Stomach (tissue), 8 donors: ENCODE measurements at regions not wholly inside any gene's neighbourhood (a gene's known extent, or its start where the extent isn't known, plus 50 kb on each side); places are given as distances from the start of the nearest gene placed in this dataset.

Experiments
- DNase-seq, 2 donors: peaks; one replicate each; pipeline versions ENCODE4 v3.0.0 to v3.0.0-alpha.2; 2013 to 2019
- H3K27ac ChIP-seq, 5 donors: fragments of 200-600 bp in 4 of 5; sonication (generic) in 4 of 5; one replicate each; pipeline ENCODE4 v1.5.1; 2013 to 2019; ENCODE audit warnings: mild to moderate bottlenecking in 1 of 5, moderate library complexity in 1 of 5
- H3K27me3 ChIP-seq, 3 donors: fragments of 200-600 bp; sonication (generic); one replicate each; pipeline ENCODE4 v1.5.1; 2017 to 2019; ENCODE audit warnings: mixed run types in 1 of 3
- H3K36me3 ChIP-seq, 4 donors: fragments of 200-600 bp; sonication (generic); 1 replicate in 3 of 4; 2 replicates in 1 of 4; pipeline ENCODE4 v1.5.1; 2016 to 2019
- H3K4me1 ChIP-seq, 4 donors: fragments of 200-600 bp; sonication (generic); one replicate each; pipeline ENCODE4 v1.5.1; 2016 to 2019
- H3K4me3 ChIP-seq, 4 donors: fragments of 200-600 bp; sonication (generic) in 3 of 4; one replicate each; pipeline ENCODE4 v1.5.1; 2016 to 2019; ENCODE audit warnings: mild to moderate bottlenecking in 1 of 4
- H3K9me3 ChIP-seq, 4 donors: fragments of 200-600 bp; sonication (generic); one replicate each; pipeline ENCODE4 v1.5.1; 2016 to 2019
- EP300 ChIP-seq: sonication (generic); formaldehyde crosslinking; IDR thresholded peaks from one replicate; pipeline ENCODE4 v1.6.1; 2017; ENCODE audit warnings: antibody characterized with exemption
- POLR2A ChIP-seq, 4 donors: fragments of 450-650 bp; IDR thresholded peaks; one replicate each; pipeline ENCODE4 v1.6.1; 2016; ENCODE audit warnings: antibody characterized with exemption in 4 of 4, control low read depth in 2 of 4, mild to moderate bottlenecking in 1 of 4, moderate library complexity in 1 of 4
- POLR2AphosphoS5 ChIP-seq, 3 donors: sonication (generic); formaldehyde crosslinking; IDR thresholded peaks; one replicate each; pipeline ENCODE4 v1.6.1; 2016; ENCODE audit warnings: antibody characterized with exemption in 3 of 3
- WGBS, 5 donors: extraction: QIAGEN DNeasy Blood & Tissue Kit in 3 of 5; methylation state at CpG; one replicate each; pipeline versions ENCODE4 v1.1.5 to v1.1.7; 2013 to 2018; 5-methylcytosine and 5-hydroxymethylcytosine counted together
- intact Hi-C: fragments of 100-400 bp; cut with DNase I; formaldehyde crosslinking; loops from one replicate; pipeline ENCODE4 v1.15.1; 2023; ENCODE audit warnings: low total_unique reads
- TF ChIP-seq, protein P1 (sequence below), 7 experiments: fragments of 450-650 bp in 4 of 7; fragments of 200-600 bp in 3 of 7; sonication (generic) in 3 of 7; IDR thresholded peaks; one replicate each; pipeline ENCODE4 v1.5.1; 2016 to 2019; ENCODE audit warnings: antibody characterized with exemption in 7 of 7, control low read depth in 2 of 7, mild to moderate bottlenecking in 1 of 7
- donor health status: healthy with polysubstance abuse.
- donor health status: Bipolar disorder and iron deficiency.
- donor health status: healthy.

- intact Hi-C loops: no loop called here
- 35 to 64% (median 48%) methylated on average over 2 of the region's 2 CpGs for WGBS, 5 donors
These were observed 426.1 kb downstream of the MID1IP1 start for GRCh38 chrX:39227371-39227770.

DNA sequence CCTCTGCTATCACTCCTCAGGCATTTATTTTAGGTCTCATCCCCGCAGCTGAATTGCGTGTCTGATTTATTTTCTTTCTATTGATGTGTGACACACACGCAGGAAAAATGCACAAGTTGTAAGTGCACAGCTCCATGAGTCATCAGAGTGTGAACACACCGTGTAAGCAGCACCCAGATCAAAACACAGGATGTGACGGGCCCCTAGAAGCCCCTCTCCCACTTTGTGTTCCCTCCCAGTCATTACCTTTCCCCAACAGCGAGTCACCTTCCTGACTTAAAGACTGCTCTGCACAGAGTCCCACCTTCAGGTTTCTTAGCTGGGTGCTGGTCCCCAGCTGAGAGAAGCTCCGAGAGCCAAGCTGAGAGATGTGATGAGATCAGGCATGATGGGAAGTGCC, 436.7 kb downstream of the MID1IP1 start:
- intact Hi-C loops: no loop called here

More at GRCh38 chrX:39227371-39227770, 426.1 kb downstream of the MID1IP1 start:
- no peaks in the 10 kb centered on the region for H3K36me3 ChIP-seq
- H3K27ac ChIP-seq: no peak overlapping the region
- no peaks in the 10 kb centered on the region for H3K4me1 ChIP-seq
- no peaks in the 10 kb centered on the region for H3K27me3 ChIP-seq
- no peak overlapping the region for H3K4me3 ChIP-seq
- no peaks in the 10 kb centered on the region for H3K9me3 ChIP-seq
- TF ChIP-seq, protein P1, sequence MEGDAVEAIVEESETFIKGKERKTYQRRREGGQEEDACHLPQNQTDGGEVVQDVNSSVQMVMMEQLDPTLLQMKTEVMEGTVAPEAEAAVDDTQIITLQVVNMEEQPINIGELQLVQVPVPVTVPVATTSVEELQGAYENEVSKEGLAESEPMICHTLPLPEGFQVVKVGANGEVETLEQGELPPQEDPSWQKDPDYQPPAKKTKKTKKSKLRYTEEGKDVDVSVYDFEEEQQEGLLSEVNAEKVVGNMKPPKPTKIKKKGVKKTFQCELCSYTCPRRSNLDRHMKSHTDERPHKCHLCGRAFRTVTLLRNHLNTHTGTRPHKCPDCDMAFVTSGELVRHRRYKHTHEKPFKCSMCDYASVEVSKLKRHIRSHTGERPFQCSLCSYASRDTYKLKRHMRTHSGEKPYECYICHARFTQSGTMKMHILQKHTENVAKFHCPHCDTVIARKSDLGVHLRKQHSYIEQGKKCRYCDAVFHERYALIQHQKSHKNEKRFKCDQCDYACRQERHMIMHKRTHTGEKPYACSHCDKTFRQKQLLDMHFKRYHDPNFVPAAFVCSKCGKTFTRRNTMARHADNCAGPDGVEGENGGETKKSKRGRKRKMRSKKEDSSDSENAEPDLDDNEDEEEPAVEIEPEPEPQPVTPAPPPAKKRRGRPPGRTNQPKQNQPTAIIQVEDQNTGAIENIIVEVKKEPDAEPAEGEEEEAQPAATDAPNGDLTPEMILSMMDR (IDR thresholded peaks at IDR 0.05): no peak
- TF ChIP-seq POLR2A (IDR thresholded peaks at IDR 0.05) (no peak), POLR2AphosphoS5 (IDR thresholded peaks at IDR 0.05) (no peak), EP300 (no peak)
- no peak for DNase-seq

DNA sequence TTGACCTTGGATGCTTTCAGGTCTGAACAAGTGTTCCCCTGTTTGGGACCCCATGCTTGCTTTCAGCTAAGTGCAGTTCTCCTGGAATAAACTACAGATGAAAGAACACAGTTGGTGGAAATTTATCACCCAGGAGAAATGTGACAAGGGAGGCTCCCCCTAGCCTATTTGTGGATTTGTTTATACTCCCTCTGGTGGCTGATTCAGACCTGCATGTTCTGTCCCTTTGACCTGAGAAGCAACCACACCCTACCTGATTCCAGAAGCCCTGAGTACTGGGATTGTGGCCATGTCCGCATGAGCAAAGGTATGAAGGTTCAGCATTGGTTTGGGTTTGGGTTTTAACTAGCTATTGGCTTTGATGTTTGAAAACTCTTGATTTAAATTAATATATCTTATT, 440.9 kb downstream of the MID1IP1 start:
- no peaks in the 10 kb centered on the region for H3K36me3 ChIP-seq
- no peak overlapping the region for H3K27ac ChIP-seq
- intact Hi-C loops: no loop called here
- peak; percentile 31 to 78 for DNase-seq
- no peaks in the 10 kb centered on the region for H3K27me3 ChIP-seq
- H3K9me3 ChIP-seq: no peaks in the 10 kb centered on the region
- TF ChIP-seq, protein P1 (IDR thresholded peaks at IDR 0.05): peak in 4 of 7 experiments; percentile 23 to 47 (median 28)
- no peak for TF ChIP-seq EP300
- no peaks in the 10 kb centered on the region for H3K4me1 ChIP-seq
- no peak overlapping the region for H3K4me3 ChIP-seq
- 40 to 78% (median 52%) methylated on average over 1 of the region's 1 CpG for WGBS, 5 donors

More for the DNA sequence above, 436.7 kb downstream of the MID1IP1 start:
- 73 to 93% (median 84%) methylated on average over 7 of the region's 7 CpGs for WGBS, 5 donors
- Histone ChIP-seq H3K27me3 (no peaks in the 10 kb centered on the region), H3K4me1 (no peaks in the 10 kb centered on the region), H3K4me3 (no peak overlapping the region), H3K9me3 (no peaks in the 10 kb centered on the region), H3K27ac (no peak overlapping the region), H3K36me3 (no peaks in the 10 kb centered on the region)
- no peak for TF ChIP-seq POLR2AphosphoS5 (IDR thresholded peaks at IDR 0.05)
- TF ChIP-seq POLR2A (IDR thresholded peaks at IDR 0.05): no peak
- no peak for TF ChIP-seq EP300
- DNase-seq: no peak

- peak in 1 of 2 donors; percentile 11 for DNase-seq
- no peaks in the 10 kb centered on the region for H3K27me3 ChIP-seq
- no peak for TF ChIP-seq POLR2A (IDR thresholded peaks at IDR 0.05)
- no peak for TF ChIP-seq POLR2AphosphoS5 (IDR thresholded peaks at IDR 0.05)
- no peak for TF ChIP-seq EP300
- TF ChIP-seq, protein P1 (IDR thresholded peaks at IDR 0.05): no peak
- H3K27ac ChIP-seq: no peak overlapping the region
- no peaks in the 10 kb centered on the region for H3K4me1 ChIP-seq
- WGBS, 5 donors: 54 to 94% (median 80%) methylated on average over 1 of the region's 1 CpG
- H3K4me3 ChIP-seq: no peak overlapping the region
- intact Hi-C loops: no loop called here
- H3K36me3 ChIP-seq: no peaks in the 10 kb centered on the region
- no peaks in the 10 kb centered on the region for H3K9me3 ChIP-seq
These were observed 442.9 kb downstream of the MID1IP1 start for GRCh38 chrX:39244147-39244546.

DNA sequence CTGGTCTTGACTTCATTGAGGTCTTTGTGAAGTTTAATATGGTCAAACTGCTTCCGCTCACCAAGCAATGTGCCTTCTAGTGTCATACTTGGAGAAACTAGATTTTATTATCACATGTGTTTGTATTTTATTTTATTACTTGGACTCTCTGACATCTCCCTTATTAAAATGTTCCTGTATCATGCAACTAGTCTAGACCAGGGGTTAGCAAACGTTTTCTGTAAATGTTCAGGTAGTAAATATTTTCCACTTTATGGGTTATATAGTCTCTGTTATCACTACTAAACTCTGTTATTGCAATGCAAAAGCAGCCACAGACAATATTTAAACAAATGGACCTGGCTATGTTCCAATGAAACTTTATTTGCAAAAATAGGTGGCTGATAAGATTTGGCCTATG, 443.8 kb downstream of the MID1IP1 start:
- Histone ChIP-seq H3K9me3 (no peaks in the 10 kb centered on the region), H3K27me3 (no peaks in the 10 kb centered on the region), H3K4me3 (no peak overlapping the region), H3K27ac (no peak overlapping the region), H3K36me3 (no peaks in the 10 kb centered on the region), H3K4me1 (no peaks in the 10 kb centered on the region)
- intact Hi-C loops: no loop called here
- no peak for DNase-seq
- TF ChIP-seq POLR2A (IDR thresholded peaks at IDR 0.05): no peak
- no peak for TF ChIP-seq POLR2AphosphoS5 (IDR thresholded peaks at IDR 0.05)
- no peak for TF ChIP-seq EP300
- TF ChIP-seq, protein P1 (IDR thresholded peaks at IDR 0.05): no peak
- WGBS, 5 donors: 33 to 69% (median 62%) methylated on average over 2 of the region's 2 CpGs
